ENCODE measurements at regions not wholly inside any gene's neighbourhood (a gene's known extent, or its start where the extent isn't known, plus 50 kb on each side); places are given as distances from the start of the nearest gene placed in this dataset.
A peak's percentile ranks its signal among the peaks of the same experiment; 100 is the strongest.

DNA sequence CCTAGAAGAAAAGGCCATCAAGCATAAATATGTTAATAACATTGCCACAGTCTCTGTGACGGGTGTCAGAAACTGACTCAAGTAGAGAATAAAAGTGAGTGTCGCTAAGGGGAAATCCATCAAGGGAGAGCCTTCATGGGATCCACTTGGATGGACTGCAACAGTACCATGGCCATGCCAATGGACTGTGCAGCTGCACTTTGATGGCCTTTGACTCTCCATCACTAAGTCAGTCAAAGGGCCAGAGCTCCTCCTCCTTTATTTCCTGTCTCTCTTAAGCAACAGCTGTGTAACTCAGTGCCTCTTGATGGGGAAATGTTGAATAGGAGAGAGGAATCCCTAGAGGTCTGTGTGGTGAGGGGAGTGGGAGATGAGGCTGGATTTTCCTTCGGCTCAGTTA, 335.2 kb downstream of the BMP4 start:
- DNase-seq: no peak
- H2AK5ac ChIP-seq (ENCODE audit: low read length, severe bottlenecking): peak overlapping the region; percentile 98
- no peak overlapping the region for H3K4me3 ChIP-seq (ENCODE audit: insufficient read depth in 1 of 2, low read depth in 1 of 2, low read length in 2 of 2)
- H3K27me3 ChIP-seq (ENCODE audit: control insufficient read depth in 1 of 2, insufficient read depth in 1 of 2, low read length in 2 of 2): no peaks in the 10 kb centered on the region
- H2BK15ac ChIP-seq (ENCODE audit: low read depth, poor library complexity, severe bottlenecking): no peak overlapping the region
- no peak overlapping the region for H4K91ac ChIP-seq (ENCODE audit: low read length)
- H4K8ac ChIP-seq (ENCODE audit: low read length): no peak overlapping the region
- no peak overlapping the region for H2BK120ac ChIP-seq (ENCODE audit: low read depth, low read length)
- peaks cover 9% of the 10 kb centered on the region for H3K4me1 ChIP-seq (ENCODE audit: control insufficient read depth, insufficient read depth, low read depth, low read length)
- H3K18ac ChIP-seq (ENCODE audit: low read depth in 1 of 2, low read length in 2 of 2): no peak overlapping the region
- H3K4me2 ChIP-seq (ENCODE audit: low read length, poor library complexity, severe bottlenecking): no peak overlapping the region
- H2AFZ ChIP-seq (ENCODE audit: low read depth, low read length): no peak overlapping the region
- 91% methylated on average over 3 of the region's 3 CpGs for WGBS
- H3K9me3 ChIP-seq (ENCODE audit: control insufficient read depth, low read length): no peaks in the 10 kb centered on the region
- H3K79me1 ChIP-seq (replicated peaks; ENCODE audit: low read length, poor library complexity, severe bottlenecking): no peaks in the 10 kb centered on the region
- peak overlapping the region; percentile 83 for H3K27ac ChIP-seq (ENCODE audit: low read length, poor library complexity, severe bottlenecking)
- H3K9ac ChIP-seq (ENCODE audit: low read length): no peak overlapping the region
- H2BK12ac ChIP-seq (ENCODE audit: low read length in 2 of 2): no peak overlapping the region
- H3K36me3 ChIP-seq (ENCODE audit: control insufficient read depth in 1 of 2, insufficient read depth in 2 of 2, low read depth in 1 of 2, low read length in 2 of 2): no peaks in the 10 kb centered on the region
- H3K14ac ChIP-seq (ENCODE audit: low read length in 2 of 2): no peak overlapping the region
- H2BK5ac ChIP-seq (ENCODE audit: low read depth, low read length, poor library complexity, severe bottlenecking): no peak overlapping the region
- H3K23ac ChIP-seq (ENCODE audit: low read length in 2 of 2): no peak overlapping the region
- H3K4ac ChIP-seq (ENCODE audit: low read depth in 1 of 2, low read length in 2 of 2): no peak overlapping the region

DNA sequence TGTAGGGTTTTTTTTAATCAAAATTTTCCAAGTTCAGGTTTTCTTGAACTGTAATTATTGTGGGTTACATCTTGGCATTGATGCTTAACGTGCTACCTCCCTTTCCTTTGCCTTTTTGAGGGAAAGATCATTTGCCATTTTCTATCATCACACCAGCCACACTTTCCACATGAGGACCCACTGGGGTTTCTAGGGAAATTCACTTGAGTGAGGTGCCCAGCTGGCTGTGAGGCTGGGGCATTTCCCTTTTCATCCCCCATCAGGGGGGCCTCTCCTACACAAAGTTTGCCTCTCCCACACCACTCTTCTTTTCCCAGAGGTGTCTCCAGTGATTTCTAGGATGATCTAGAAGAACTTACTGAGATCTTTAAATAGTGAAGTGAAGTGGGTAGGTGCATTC, 335.7 kb downstream of the BMP4 start:
- peak overlapping the region; percentile 83 for H3K27ac ChIP-seq (ENCODE audit: low read length, poor library complexity, severe bottlenecking)
- H3K36me3 ChIP-seq (ENCODE audit: control insufficient read depth in 1 of 2, insufficient read depth in 2 of 2, low read depth in 1 of 2, low read length in 2 of 2): no peaks in the 10 kb centered on the region
- H3K4me2 ChIP-seq (ENCODE audit: low read length, poor library complexity, severe bottlenecking): no peak overlapping the region
- no peak overlapping the region for H2BK15ac ChIP-seq (ENCODE audit: low read depth, poor library complexity, severe bottlenecking)
- H3K4me1 ChIP-seq (ENCODE audit: control insufficient read depth, insufficient read depth, low read depth, low read length): peaks cover 9% of the 10 kb centered on the region
- WGBS: 100% methylated on average over 1 of the region's 1 CpG
- H2BK5ac ChIP-seq (ENCODE audit: low read depth, low read length, poor library complexity, severe bottlenecking): peak overlapping the region; percentile 79
- no peak overlapping the region for H3K18ac ChIP-seq (ENCODE audit: low read depth in 1 of 2, low read length in 2 of 2)
- DNase-seq: no peak
- peak overlapping the region; percentile 98 for H2AK5ac ChIP-seq (ENCODE audit: low read length, severe bottlenecking)
- no peaks in the 10 kb centered on the region for H3K27me3 ChIP-seq (ENCODE audit: control insufficient read depth in 1 of 2, insufficient read depth in 1 of 2, low read length in 2 of 2)
- no peak overlapping the region for H3K4ac ChIP-seq (ENCODE audit: low read depth in 1 of 2, low read length in 2 of 2)
- no peak overlapping the region for H2AFZ ChIP-seq (ENCODE audit: low read depth, low read length)
- H2BK12ac ChIP-seq (ENCODE audit: low read length in 2 of 2): no peak overlapping the region
- H3K23ac ChIP-seq (ENCODE audit: low read length in 2 of 2): no peak overlapping the region
- no peak overlapping the region for H3K9ac ChIP-seq (ENCODE audit: low read length)
- H3K14ac ChIP-seq (ENCODE audit: low read length in 2 of 2): no peak overlapping the region
- no peaks in the 10 kb centered on the region for H3K79me1 ChIP-seq (replicated peaks; ENCODE audit: low read length, poor library complexity, severe bottlenecking)
- no peaks in the 10 kb centered on the region for H3K9me3 ChIP-seq (ENCODE audit: control insufficient read depth, low read length)
- no peak overlapping the region for H4K8ac ChIP-seq (ENCODE audit: low read length)
- no peak overlapping the region for H2BK120ac ChIP-seq (ENCODE audit: low read depth, low read length)
- H4K91ac ChIP-seq (ENCODE audit: low read length): no peak overlapping the region
- H3K4me3 ChIP-seq (ENCODE audit: insufficient read depth in 1 of 2, low read depth in 1 of 2, low read length in 2 of 2): no peak overlapping the region

DNA sequence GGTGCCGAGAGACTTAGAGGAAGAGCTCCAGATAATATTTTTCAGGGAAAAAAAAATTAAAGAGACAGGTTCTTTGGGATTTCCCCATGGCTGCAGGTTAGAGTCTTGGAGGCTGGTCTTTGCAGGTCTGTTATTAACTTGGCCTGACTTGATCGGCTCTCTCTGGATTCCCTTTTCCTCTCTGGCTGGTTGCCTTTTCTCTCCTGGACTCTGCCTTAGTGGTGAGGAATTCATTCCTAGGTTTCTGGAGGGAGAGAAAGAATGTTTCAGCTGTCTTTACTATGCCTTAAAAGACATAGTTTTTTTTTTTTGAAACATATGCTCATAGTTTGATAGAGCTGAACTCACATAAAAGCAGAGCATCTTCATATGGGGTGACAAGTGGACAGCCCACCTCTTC, 336.3 kb downstream of the BMP4 start:
- no peaks in the 10 kb centered on the region for H3K36me3 ChIP-seq (ENCODE audit: control insufficient read depth in 1 of 2, insufficient read depth in 2 of 2, low read depth in 1 of 2, low read length in 2 of 2)
- no peak overlapping the region for H2BK15ac ChIP-seq (ENCODE audit: low read depth, poor library complexity, severe bottlenecking)
- no peak overlapping the region for H2BK12ac ChIP-seq (ENCODE audit: low read length in 2 of 2)
- no peak overlapping the region for H2AFZ ChIP-seq (ENCODE audit: low read depth, low read length)
- WGBS: 63% methylated on average over 2 of the region's 2 CpGs
- H3K9ac ChIP-seq (ENCODE audit: low read length): no peak overlapping the region
- H2BK120ac ChIP-seq (ENCODE audit: low read depth, low read length): no peak overlapping the region
- H3K23ac ChIP-seq (ENCODE audit: low read length in 2 of 2): no peak overlapping the region
- no peak overlapping the region for H3K14ac ChIP-seq (ENCODE audit: low read length in 2 of 2)
- no peak overlapping the region for H3K4ac ChIP-seq (ENCODE audit: low read depth in 1 of 2, low read length in 2 of 2)
- peak overlapping the region; percentile 91 for H2BK5ac ChIP-seq (ENCODE audit: low read depth, low read length, poor library complexity, severe bottlenecking)
- no peak overlapping the region for H2AK5ac ChIP-seq (ENCODE audit: low read length, severe bottlenecking)
- H4K91ac ChIP-seq (ENCODE audit: low read length): no peak overlapping the region
- no peaks in the 10 kb centered on the region for H3K9me3 ChIP-seq (ENCODE audit: control insufficient read depth, low read length)
- H3K27me3 ChIP-seq (ENCODE audit: control insufficient read depth in 1 of 2, insufficient read depth in 1 of 2, low read length in 2 of 2): no peaks in the 10 kb centered on the region
- DNase-seq: peak; percentile 28
- H3K27ac ChIP-seq (ENCODE audit: low read length, poor library complexity, severe bottlenecking): peak overlapping the region; percentile 83
- H3K18ac ChIP-seq (ENCODE audit: low read depth in 1 of 2, low read length in 2 of 2): no peak overlapping the region
- no peaks in the 10 kb centered on the region for H3K79me1 ChIP-seq (replicated peaks; ENCODE audit: low read length, poor library complexity, severe bottlenecking)
- H3K4me3 ChIP-seq (ENCODE audit: insufficient read depth in 1 of 2, low read depth in 1 of 2, low read length in 2 of 2): no peak overlapping the region
- H3K4me1 ChIP-seq (ENCODE audit: control insufficient read depth, insufficient read depth, low read depth, low read length): peaks cover 9% of the 10 kb centered on the region
- no peak overlapping the region for H4K8ac ChIP-seq (ENCODE audit: low read length)
- H3K4me2 ChIP-seq (ENCODE audit: low read length, poor library complexity, severe bottlenecking): no peak overlapping the region

DNA sequence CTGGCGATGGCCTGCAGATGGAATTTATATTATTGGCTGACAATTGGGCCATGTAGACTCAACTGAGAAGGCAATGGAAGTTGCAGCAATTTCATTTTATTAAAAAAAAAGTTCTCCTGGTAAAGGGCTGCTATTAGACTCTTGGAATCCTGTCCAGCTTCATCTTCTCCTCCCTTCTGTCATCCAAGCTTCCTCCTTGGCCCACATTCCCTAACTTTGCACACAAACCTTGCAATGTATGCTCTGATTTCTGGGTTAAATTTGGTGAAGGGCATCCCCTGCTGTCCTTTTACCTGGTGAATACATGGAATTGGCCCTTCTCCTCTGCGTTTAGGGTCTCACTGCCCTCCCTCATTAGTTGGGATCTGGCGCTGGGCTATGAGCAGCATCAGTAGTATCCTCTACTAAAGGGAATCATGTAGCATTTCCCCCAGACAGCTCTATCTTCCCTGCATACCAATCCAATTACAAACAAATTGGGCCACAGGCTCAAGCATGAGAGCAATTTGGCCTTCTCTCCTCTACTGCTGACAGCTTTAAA, 336.9 kb downstream of the BMP4 start:
- WGBS: 65% methylated on average over 2 of the region's 3 CpGs
- peak overlapping the region; percentile 36 for H2BK5ac ChIP-seq (ENCODE audit: low read depth, low read length, poor library complexity, severe bottlenecking)
- no peaks in the 10 kb centered on the region for H3K36me3 ChIP-seq (ENCODE audit: control insufficient read depth in 1 of 2, insufficient read depth in 2 of 2, low read depth in 1 of 2, low read length in 2 of 2)
- H3K18ac ChIP-seq (ENCODE audit: low read depth in 1 of 2, low read length in 2 of 2): no peak overlapping the region
- H2AFZ ChIP-seq (ENCODE audit: low read depth, low read length): no peak overlapping the region
- H2BK15ac ChIP-seq (ENCODE audit: low read depth, poor library complexity, severe bottlenecking): no peak overlapping the region
- no peak overlapping the region for H4K91ac ChIP-seq (ENCODE audit: low read length)
- no peak overlapping the region for H3K4me2 ChIP-seq (ENCODE audit: low read length, poor library complexity, severe bottlenecking)
- no peak overlapping the region for H3K4me3 ChIP-seq (ENCODE audit: insufficient read depth in 1 of 2, low read depth in 1 of 2, low read length in 2 of 2)
- DNase-seq: peak; percentile 66
- no peak overlapping the region for H3K4ac ChIP-seq (ENCODE audit: low read depth in 1 of 2, low read length in 2 of 2)
- no peak overlapping the region for H3K23ac ChIP-seq (ENCODE audit: low read length in 2 of 2)
- no peaks in the 10 kb centered on the region for H3K79me1 ChIP-seq (replicated peaks; ENCODE audit: low read length, poor library complexity, severe bottlenecking)
- no peak overlapping the region for H4K8ac ChIP-seq (ENCODE audit: low read length)
- no peak overlapping the region for H2BK120ac ChIP-seq (ENCODE audit: low read depth, low read length)
- no peaks in the 10 kb centered on the region for H3K9me3 ChIP-seq (ENCODE audit: control insufficient read depth, low read length)
- peak overlapping the region; percentile 76 for H2AK5ac ChIP-seq (ENCODE audit: low read length, severe bottlenecking)
- no peak overlapping the region for H3K9ac ChIP-seq (ENCODE audit: low read length)
- no peak overlapping the region for H2BK12ac ChIP-seq (ENCODE audit: low read length in 2 of 2)
- H3K14ac ChIP-seq (ENCODE audit: low read length in 2 of 2): no peak overlapping the region
- H3K4me1 ChIP-seq (ENCODE audit: control insufficient read depth, insufficient read depth, low read depth, low read length): peaks cover 9% of the 10 kb centered on the region
- peak overlapping the region; percentile 83 for H3K27ac ChIP-seq (ENCODE audit: low read length, poor library complexity, severe bottlenecking)
- H3K27me3 ChIP-seq (ENCODE audit: control insufficient read depth in 1 of 2, insufficient read depth in 1 of 2, low read length in 2 of 2): no peaks in the 10 kb centered on the region
